ENCODE measurements at regions not wholly inside any gene's neighbourhood (a gene's known extent, or its start where the extent isn't known, plus 50 kb on each side); places are given as distances from the start of the nearest gene placed in this dataset.

DNA sequence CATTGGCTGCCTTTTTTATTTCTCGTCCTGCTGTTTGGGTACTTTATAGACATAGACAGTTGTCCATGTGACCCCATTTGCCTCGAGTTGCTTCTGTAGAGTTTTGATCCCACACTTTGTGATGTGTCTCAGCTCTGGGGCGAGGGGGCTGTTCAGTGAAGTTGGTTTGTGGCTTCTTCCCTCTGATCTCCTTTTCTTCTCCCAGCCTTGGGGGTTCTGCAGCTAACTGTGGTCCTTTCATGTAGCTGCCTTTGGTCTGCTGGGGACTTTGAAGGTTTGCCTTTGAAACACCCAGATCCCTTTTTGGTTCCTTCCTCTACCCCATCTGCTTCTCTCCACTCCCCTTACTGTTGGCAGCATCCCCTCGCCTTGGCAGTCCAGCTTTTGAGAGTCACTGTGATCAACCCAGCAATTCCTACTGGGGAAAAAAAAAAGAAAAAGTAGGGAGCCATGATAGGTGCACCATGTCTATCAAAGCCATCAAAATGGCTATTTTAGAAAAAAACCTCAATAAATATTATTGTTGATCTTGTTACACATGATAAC is 728.8 kb upstream of the RBFOX1 start:
- no peak for ATAC-seq
- intact Hi-C loops (cut with DNase I): no loop called here
- DNase-seq (ENCODE audit: missing footprints): no peak

DNA sequence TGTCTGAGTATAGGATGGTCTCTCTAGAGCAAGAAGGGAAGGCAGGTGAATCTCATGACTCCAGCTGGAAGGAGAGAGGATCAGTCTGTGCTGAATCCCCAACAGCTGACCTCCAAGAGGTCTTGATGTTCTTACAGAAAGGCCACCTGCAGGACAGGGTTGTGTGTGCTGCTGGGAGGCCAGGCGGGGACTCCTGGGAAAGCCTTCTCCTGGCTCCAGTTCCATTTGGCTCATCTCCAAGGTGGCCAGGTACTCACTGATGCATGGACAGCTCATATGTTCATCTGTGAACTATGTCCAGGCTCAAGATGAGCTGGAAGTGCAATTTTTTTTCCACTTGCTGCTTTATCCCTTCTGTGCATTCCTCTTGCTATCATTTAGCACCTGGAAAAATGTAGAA is 730.2 kb upstream of the RBFOX1 start:
- DNase-seq (ENCODE audit: missing footprints): no peak
- intact Hi-C loops (cut with DNase I): no loop called here
- no peak for ATAC-seq

DNA sequence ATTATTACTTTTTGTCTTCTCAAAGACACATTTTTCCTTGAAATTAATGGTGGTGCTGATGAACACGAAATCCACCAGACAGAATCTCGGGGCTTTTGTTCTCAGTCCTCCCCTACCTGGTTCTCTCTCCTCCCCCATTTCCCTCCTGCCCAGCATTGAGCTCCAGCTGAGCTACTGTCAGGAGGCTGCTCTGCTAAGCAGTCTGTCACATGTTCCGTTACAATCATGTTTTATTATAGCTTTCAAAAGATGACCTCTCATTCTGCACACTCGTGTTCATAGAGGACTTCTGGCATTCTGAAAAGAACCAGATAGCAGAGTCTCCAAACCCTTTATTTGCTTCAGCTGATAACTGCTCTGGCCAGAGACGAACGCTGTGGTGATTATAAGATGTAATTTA is 732.5 kb upstream of the RBFOX1 start:
- DNase-seq (ENCODE audit: missing footprints): no peak
- no peak for ATAC-seq
- intact Hi-C loops (cut with DNase I): no loop called here

DNA sequence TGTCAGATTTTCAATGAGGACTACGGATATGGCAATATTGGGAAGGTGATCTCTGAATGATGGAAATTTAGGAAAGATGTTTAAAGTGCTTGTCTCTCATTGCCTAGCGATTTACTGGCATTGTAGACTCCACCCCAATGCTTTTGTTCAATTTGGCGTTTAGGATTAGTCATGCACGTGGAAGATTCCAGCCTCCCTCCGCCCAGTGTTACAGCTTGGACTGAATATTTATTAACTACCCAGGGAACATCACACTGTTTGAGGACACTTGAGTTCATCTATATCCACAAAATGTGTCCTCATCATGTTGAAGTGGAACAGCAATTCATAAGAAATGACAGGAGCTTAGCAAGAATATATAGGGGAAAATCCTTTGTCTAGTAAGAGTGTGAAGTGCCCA is 738.8 kb upstream of the RBFOX1 start:
- intact Hi-C loops (cut with DNase I): no loop called here
- DNase-seq (ENCODE audit: missing footprints): no peak
- ATAC-seq: no peak

DNA sequence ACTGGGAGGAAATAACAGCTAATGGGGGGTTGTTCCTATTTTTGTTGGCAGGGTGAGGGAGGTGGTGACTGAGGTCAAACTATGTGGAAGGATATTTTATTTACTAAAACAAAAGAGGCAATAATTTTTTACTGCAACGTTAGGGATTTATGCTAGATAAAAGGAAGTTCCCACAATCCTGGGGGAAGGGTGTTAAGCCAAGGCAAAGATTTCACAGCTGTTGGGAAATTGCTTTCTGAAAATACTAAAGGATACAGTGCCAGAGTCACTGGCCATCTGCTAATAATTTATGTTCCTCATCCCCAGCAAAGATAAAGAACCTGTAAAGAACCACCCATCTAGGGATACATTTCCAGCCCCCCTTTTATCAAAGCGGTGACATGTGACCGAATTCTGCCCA is 756.0 kb upstream of the RBFOX1 start:
- intact Hi-C loops (cut with DNase I): no loop called here
- DNase-seq (ENCODE audit: missing footprints): no peak
- ATAC-seq: no peak

DNA sequence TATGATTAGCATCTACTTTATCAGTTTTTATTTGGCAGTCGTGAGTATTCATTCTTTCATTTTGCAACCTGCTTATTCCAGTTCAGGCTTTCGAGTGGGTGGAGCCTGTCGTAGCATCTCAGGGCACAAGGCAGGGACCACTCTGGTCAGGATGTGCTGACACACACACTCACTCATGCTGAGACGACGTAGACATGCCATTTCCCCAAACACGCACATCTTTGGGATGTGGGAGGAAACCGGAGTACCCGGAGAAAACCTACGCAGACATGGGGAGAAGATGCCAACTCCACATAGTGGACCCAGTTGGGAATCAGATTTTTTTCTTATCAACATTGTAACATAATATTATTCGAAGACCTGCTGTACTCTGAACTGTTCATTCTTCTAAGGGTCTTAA is 756.5 kb upstream of the RBFOX1 start:
- DNase-seq (ENCODE audit: missing footprints): no peak
- no peak for ATAC-seq
- intact Hi-C loops (cut with DNase I): no loop called here

DNA sequence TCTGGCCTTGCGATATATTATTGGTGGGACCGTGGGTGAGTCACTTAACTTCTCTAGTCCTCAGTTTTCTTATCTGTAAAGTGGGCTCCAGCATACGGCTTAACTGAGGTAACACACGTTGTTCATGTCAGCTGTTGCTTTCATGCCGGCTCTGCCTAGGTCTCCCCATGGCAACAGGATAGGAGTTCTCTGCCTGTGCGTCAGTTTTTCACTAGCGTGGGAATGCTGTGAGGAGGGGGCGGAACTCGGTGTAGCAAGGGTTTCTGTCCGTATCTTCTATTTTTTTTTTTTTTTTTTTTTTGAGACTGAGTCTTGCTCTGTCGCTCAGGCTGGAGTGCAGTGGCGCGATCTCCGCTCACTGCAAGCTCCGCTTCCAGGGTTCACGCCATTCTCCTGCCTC is 758.5 kb upstream of the RBFOX1 start:
- ATAC-seq (no peak), DNase-seq (ENCODE audit: missing footprints) (no peak)
- intact Hi-C loops (cut with DNase I): no loop called here

DNA sequence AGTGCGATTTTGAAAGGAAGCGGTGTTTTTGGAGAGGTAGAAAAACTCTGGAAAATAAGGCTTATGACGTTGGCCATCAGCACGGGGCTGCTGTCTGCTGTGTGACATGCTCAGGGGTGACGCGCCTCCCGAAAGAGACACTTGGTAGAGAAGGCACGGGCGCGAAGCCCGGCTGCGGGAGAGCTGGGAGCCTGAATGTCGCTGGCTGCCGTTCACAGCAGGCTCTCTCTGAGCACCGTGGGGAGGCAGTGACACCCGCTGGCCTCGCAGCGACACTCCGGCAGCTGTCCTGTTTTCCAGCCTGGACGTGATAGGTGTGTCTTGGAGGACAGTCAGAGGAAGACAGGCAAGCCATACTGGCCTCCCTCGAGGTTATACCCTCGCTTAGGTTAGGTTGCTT is 759.1 kb upstream of the RBFOX1 start:
- ATAC-seq (no peak), DNase-seq (ENCODE audit: missing footprints) (no peak)
- intact Hi-C loops (cut with DNase I): no loop called here

DNA sequence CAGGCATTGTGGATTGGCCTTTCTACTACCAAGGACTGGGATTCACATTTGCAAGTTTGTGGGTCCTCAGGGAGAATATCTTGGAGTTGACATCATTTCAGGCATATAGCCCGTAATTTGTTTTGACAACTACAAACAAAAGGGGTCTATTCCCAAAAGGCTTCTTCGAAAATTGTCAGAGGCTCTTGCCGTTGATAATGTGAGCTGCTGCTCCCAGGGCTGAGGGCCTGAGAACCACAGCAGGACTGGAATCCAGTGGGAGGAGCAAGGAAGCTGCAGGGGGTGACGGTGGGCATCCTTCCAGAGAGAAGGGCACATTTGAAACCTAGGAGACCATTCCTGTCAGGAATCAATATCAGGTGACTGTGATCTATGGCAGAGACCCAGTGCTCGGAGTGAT is 761.6 kb upstream of the RBFOX1 start:
- no peak for ATAC-seq
- intact Hi-C loops (cut with DNase I): no loop called here

DNA sequence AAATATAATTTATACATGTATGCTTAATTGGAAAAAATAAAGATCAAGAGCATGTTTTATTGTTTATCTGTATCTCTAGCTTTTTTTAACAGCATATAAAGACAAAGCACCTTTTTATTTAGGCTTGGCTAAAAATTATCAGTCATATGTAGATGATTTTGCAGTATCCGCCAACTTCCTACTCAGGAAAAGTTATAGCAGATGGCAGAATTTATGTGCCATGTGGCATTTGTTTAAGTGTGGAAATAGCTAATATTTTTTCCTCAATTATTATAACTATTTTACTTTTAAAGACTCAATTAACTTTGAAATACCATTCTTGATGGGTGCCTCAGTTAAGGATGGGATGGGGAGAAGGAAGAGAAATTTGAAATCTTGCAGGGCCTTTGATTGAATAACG is 762.1 kb upstream of the RBFOX1 start:
- intact Hi-C loops (cut with DNase I): no loop called here
- no peak for ATAC-seq
- no peak for DNase-seq (ENCODE audit: missing footprints)

More for the DNA sequence above, 761.6 kb upstream of the RBFOX1 start:
- no peak for DNase-seq (ENCODE audit: missing footprints)

DNA sequence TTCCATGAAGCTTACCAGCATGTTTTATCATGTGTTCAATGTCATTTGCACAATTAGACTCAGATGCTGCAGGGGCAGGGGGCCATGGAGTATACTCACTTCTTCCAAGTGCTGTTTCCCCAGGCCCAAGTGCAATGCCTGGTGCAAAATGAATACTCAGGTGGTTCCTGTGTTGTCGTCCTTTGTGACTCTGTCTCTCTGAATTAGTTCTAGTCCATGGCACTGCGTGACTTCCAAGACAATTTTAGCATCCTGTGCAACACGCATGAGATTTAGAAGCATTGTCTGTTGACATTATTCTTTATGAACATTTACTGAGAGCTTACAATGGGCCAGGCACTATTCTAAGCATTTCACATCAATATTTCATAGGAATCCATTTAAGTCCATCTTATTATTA is 769.7 kb upstream of the RBFOX1 start:
- intact Hi-C loops (cut with DNase I): no loop called here
- DNase-seq (ENCODE audit: missing footprints): no peak
- no peak for ATAC-seq

DNA sequence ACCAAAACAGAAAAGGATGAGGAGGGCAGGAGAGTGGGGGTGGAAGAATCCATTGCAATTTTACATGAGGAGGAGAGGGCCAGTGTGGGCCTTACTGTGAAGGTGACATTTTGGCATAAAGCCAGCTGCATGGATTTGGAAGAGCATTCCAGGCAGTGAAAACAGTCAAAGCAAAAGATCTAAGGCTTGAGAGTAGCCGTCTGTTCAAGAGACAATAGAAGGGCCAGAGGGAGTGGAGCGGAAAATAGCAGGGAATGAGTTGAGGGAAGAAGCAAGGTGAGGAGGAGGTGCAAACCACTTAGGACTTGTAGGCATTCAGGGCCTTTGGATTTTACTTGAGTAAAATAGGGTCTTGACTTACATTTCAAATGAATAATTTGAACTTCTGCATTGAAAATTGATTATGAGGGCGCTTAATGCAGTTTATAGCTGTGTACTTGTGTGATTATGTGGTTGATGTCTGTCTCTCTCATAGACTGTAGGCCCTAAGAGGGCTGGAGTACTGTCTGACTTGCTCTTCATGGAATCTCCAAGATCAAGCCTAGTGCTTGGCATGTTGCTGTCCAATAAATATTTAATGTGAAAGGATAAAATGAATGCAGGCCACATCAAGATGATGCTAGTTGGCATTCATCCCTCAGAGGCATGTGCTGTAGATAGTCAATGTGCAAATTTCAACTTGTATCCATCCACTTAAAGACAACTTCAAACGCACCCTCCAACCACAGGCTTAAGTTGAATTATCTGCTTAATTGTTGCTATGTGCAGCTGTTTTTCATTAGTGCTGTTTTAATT is 772.1 kb upstream of the RBFOX1 start:
- intact Hi-C loops (cut with DNase I): no loop called here
- DNase-seq (ENCODE audit: missing footprints) (no peak), ATAC-seq (no peak)

DNA sequence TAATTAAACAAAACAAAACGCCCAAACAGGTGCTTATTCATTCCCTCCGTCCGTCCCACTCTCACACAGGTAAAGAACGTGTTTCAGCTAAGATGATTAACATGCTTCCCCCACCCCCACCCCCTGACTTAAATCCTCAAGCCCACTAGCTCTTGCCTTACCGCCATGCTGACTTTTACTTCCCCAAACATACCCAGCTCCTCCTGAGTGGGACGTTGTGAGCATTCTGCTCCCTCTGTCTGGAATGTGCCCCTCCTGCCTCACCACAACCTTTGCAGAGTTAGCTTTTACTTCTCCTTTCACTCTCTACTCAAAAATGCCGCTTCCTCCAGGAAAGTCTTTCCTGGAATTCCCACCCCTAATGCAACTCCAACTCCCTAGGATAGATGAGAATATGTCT is 774.0 kb upstream of the RBFOX1 start:
- ATAC-seq (no peak), DNase-seq (ENCODE audit: missing footprints) (no peak)
- intact Hi-C loops (cut with DNase I): no loop called here

DNA sequence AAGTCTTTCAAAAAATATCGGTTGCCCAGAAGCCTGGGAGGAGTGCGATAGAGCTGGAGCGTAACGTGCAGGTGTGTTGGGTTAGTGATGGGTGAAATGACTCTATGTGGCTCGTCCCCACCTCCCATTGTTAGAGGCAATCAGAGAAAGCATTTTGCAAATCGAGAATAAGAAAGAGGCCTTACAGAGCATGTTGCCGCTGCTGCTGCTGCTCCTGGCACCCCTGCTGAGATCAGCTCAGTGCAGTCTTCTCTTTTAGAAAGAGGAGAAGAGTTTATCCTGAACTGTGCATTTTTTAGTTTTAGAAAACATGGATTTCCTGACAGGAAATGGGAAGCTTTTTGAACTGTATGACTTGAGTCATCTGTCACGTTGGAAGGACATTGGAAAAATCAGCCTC is 774.5 kb upstream of the RBFOX1 start:
- intact Hi-C loops (cut with DNase I): no loop called here
- ATAC-seq (no peak), DNase-seq (ENCODE audit: missing footprints) (no peak)

DNA sequence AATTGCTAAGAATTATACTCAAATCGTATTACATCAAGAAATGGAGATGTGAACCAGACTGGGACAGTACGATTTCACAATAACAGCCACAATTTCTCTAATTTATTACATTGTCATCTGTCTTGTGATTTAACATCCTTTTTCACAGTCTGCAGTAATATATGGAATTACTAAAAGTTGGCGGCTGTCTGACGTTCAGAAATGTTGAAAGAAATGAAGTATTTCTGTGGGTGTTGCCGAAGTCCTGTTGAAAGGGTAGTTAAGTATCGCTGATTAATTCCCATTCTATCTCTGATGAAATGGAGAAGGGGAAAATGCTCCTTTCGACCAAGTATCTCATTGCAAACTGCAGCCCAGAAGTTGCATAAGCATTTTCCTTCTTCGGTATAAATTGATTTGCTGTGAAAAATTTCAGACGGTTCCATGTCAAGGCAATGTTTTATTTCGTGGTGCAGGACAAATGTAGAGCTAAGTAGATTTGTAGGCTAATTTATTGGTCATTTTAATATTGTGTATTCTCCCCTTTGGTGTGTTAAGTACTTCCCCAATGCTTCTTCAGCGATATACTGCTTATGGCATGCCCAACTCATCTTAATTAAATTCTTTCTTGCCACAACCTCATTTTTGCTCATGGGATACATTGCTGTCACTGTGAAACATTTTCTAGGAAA is 775.2 kb upstream of the RBFOX1 start:
- ATAC-seq (no peak), DNase-seq (ENCODE audit: missing footprints) (no peak)
- intact Hi-C loops (cut with DNase I): no loop called here

DNA sequence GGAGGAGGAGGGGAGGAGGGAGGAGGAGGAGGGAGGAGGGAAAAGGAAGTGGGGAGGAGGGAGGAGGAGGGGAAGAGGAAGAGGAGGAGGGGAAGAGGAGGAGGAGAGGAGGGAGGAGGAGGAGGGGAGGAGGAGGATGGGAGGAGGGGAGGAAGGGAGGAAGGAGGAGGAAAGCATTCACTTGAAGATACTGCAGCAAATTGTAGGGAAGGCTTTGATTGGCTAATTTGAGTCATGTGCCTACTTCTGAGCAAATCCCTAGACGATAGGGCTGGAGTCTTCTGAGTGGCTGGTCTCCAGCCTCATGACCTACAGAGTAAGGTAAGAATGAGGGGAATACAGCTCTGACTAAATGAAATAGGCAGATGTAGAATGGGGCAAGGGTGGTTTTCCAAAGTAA is 783.2 kb upstream of the RBFOX1 start:
- ATAC-seq (no peak), DNase-seq (ENCODE audit: missing footprints) (no peak)
- intact Hi-C loops (cut with DNase I): no loop called here

DNA sequence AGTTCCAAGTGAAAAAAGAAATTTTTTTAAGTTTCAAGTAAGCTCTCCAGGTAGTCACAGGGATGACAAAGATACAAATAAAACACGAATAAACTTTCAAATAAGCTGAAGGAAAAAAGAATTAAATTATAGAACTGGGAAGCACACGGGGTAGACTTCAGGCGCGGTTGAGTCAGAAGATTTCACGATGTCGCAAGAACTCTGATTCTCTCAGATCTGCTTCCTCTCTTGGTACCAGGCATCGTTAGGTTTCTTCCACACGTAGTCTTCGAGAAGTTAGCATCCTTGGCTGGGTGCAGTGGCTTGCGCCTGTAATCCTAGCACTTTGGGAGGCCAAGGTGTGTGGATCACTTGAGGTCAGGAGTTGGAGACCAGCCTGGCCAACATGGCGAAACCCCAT is 784.1 kb upstream of the RBFOX1 start:
- ATAC-seq (no peak), DNase-seq (ENCODE audit: missing footprints) (no peak)
- intact Hi-C loops (cut with DNase I): no loop called here

DNA sequence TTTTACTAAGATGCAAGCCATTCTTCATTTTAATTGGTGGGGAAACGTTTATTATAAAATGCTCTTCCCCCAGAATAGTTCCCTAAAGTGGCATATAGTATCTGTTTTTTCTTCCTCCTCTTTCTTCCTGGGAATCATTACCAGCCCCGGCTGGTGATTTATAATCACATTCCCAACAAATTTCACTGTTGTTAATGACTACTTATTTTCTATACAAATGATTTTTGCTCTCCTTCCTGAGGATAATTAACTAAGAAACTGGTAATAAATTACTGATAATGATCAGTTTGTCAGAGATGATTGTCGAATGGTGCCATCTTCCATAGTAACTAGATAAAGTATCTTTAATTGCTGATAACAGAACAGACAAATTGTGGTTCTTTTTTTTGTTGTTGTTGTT is 785.5 kb upstream of the RBFOX1 start:
- no peak for DNase-seq (ENCODE audit: missing footprints)
- intact Hi-C loops (cut with DNase I): no loop called here
- no peak for ATAC-seq

DNA sequence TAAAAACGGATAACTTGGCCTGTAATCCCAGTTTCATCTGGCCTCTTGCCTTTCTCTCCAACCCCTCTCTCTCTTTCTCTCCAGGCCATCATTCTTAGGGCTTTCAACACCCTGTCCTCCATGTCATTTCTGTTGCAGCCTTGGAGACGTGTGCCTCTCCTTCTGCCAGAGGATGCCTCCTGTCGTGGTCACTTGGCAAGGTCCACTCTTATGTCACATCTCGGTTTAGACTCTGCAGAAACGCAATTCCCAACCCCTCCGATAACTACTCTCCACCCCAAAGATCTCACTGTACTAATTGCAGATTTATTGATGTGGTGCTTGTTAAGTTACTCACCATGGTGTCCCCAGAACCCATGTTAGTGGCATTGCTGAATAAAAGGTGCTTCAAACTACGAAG is 787.3 kb upstream of the RBFOX1 start:
- no peak for DNase-seq (ENCODE audit: missing footprints)
- no peak for ATAC-seq
- intact Hi-C loops (cut with DNase I): no loop called here

DNA sequence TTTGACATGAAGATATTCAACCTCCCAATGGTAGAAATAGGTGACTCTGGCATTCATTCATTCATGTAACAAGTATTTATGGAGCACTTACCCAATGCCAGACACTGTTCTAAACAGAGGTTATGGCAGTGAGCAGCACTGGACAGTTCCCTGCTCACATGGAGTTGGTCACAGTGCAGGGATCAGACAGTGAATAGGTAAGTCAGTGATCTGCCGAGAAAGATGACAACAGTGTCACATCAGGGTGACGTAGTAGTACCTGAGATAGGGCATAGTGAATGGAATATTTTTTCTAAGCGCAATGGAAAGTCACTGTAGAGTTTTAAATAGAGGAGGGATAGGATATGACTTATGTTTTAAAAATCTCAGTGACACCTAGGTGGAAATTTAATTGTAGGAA is 791.4 kb upstream of the RBFOX1 start:
- intact Hi-C loops (cut with DNase I): no loop called here
- DNase-seq (ENCODE audit: missing footprints) (no peak), ATAC-seq (no peak)

DNA sequence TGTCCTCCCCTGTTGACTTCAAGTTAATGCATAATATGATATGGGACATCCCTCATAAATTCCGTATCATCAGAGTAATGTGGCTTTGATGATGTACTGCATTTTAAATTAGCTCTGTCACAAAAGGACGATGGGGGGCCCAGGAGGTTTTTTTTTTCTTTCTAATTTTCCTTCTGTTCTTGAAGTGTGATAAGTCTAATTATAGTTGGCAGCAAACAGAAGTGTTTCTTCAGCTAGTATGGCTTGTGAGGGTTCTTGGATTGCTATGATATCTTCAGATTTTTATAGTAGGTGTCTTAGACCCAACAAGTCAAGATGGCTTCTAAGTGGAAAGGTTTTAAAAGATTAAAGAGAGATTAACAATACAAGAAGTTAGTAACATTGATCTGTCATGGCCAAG is 796.2 kb upstream of the RBFOX1 start:
- DNase-seq (ENCODE audit: missing footprints) (no peak), ATAC-seq (no peak)
- intact Hi-C loops (cut with DNase I): no loop called here
